Testis (tissue), 2 donors: ENCODE measurements at regions not wholly inside any gene's neighbourhood (a gene's known extent, or its start where the extent isn't known, plus 50 kb on each side); places are given as distances from the start of the nearest gene placed in this dataset.
"Not testable (repeated sequence)": the region's sequence is repeated elsewhere in the genome, so short reads cannot be mapped to it uniquely, and the experiment has no call there.

Experiments
- DNase-seq: peaks from one replicate; pipeline ENCODE4 v3.0.0-alpha.2; 2019
- H3K27ac ChIP-seq, 2 donors: fragments of 200-600 bp; sonication (generic); one replicate each; pipeline ENCODE4 v1.5.1; 2019
- H3K27me3 ChIP-seq: fragments of 200-600 bp; sonication (generic); one replicate; pipeline ENCODE4 v1.5.1; 2019
- H3K36me3 ChIP-seq: fragments of 200-600 bp; sonication (generic); one replicate; pipeline ENCODE4 v1.5.1; 2017; ENCODE audit warnings: low read depth; ENCODE audit errors: missing control alignments
- H3K4me1 ChIP-seq: fragments of 200-600 bp; sonication (generic); one replicate; pipeline ENCODE4 v1.5.1; 2019
- H3K4me3 ChIP-seq, 2 donors: fragments of 200-600 bp; sonication (generic); one replicate each; pipeline ENCODE4 v1.5.1; 2017 to 2019
- H3K9me3 ChIP-seq: fragments of 200-600 bp; sonication (generic); one replicate; pipeline ENCODE4 v1.5.1; 2017
- CTCF ChIP-seq, 3 experiments: fragments of 450-650 bp in 2 of 3; fragments of 200-600 bp in 1 of 3; sonication (generic) in 1 of 3; IDR thresholded peaks; one replicate each; pipeline ENCODE4 v1.5.1; 2016 to 2019; ENCODE audit warnings: antibody characterized with exemption in 3 of 3, mild to moderate bottlenecking in 2 of 3, moderate library complexity in 1 of 3
- POLR2A ChIP-seq: fragments of 450-650 bp; IDR thresholded peaks from one replicate; pipeline ENCODE4 v1.6.1; 2017; ENCODE audit warnings: antibody characterized with exemption, mild to moderate bottlenecking, moderate library complexity
- WGBS, 2 donors: methylation state at CpG; one replicate each; pipeline ENCODE4 v1.1.5; 2018; 5-methylcytosine and 5-hydroxymethylcytosine counted together
- intact Hi-C: fragments of 100-400 bp; cut with DNase I; formaldehyde crosslinking; loops from one replicate; pipeline ENCODE4 v1.15.1; 2023; ENCODE audit warnings: low total_unique reads

GRCh38 chr2:167334146-167334742 lies 446.0 kb downstream of the XIRP2 start:
- no peak overlapping the region for H3K4me3 ChIP-seq
- no peak for DNase-seq
- 50 to 59% methylated on average over 1 of the region's 1 CpG for WGBS, 2 donors

GRCh38 chr2:167333245-167333644 lies 445.0 kb downstream of the XIRP2 start:
- no peak overlapping the region for H3K27ac ChIP-seq
- H3K27me3 ChIP-seq, result no peaks in the 10 kb centered on the region
- no peak overlapping the region for H3K4me3 ChIP-seq
- TF ChIP-seq CTCF (IDR thresholded peaks at IDR 0.05) (no peak), POLR2A (no peak)
- H3K36me3 ChIP-seq, result no peaks in the 10 kb centered on the region
- 82 to 96% methylated on average over 3 of the region's 3 CpGs for WGBS, 2 donors
- H3K9me3 ChIP-seq, result no peaks in the 10 kb centered on the region
- intact Hi-C loops, result no loop called here
- DNase-seq, result no peak
- no peaks in the 10 kb centered on the region for H3K4me1 ChIP-seq

More at GRCh38 chr2:167334146-167334742, 446.0 kb downstream of the XIRP2 start:
- Histone ChIP-seq H3K9me3 (no peaks in the 10 kb centered on the region), H3K36me3 (no peaks in the 10 kb centered on the region), H3K4me1 (no peaks in the 10 kb centered on the region), H3K27ac (no peak overlapping the region), H3K27me3 (no peaks in the 10 kb centered on the region)
- intact Hi-C loops, result no loop called here
- TF ChIP-seq CTCF (IDR thresholded peaks at IDR 0.05) (no peak), POLR2A (no peak)

- H3K9me3 ChIP-seq, result no peaks in the 10 kb centered on the region
- no peak overlapping the region for H3K27ac ChIP-seq
- H3K36me3 ChIP-seq, result no peaks in the 10 kb centered on the region
- H3K4me3 ChIP-seq, result no peak overlapping the region
- 79 to 87% methylated on average over 2 of the region's 2 CpGs for WGBS, 2 donors
- H3K27me3 ChIP-seq, result no peaks in the 10 kb centered on the region
- DNase-seq, result no peak
- H3K4me1 ChIP-seq, result no peaks in the 10 kb centered on the region
- TF ChIP-seq CTCF (IDR thresholded peaks at IDR 0.05) (no peak), POLR2A (no peak)
- intact Hi-C loops, result no loop called here
Measured at GRCh38 chr2:167332358-167332757, 444.1 kb downstream of the XIRP2 start.

- H3K4me3 ChIP-seq, result no peak overlapping the region
- H3K27me3 ChIP-seq, result no peaks in the 10 kb centered on the region
- H3K9me3 ChIP-seq, result no peaks in the 10 kb centered on the region
- no peaks in the 10 kb centered on the region for H3K4me1 ChIP-seq
- TF ChIP-seq POLR2A (no peak), CTCF (IDR thresholded peaks at IDR 0.05) (no peak)
- 46 to 66% methylated on average over 5 of the region's 5 CpGs for WGBS, 2 donors
- intact Hi-C loops, result no loop called here
- peak; percentile 45 for DNase-seq
- H3K36me3 ChIP-seq, result no peaks in the 10 kb centered on the region
- H3K27ac ChIP-seq, result no peak overlapping the region
Measured at GRCh38 chr2:167331636-167332232, 443.5 kb downstream of the XIRP2 start.

- 98 to 100% methylated on average over 8 of the region's 8 CpGs for WGBS, 2 donors
- H3K4me1 ChIP-seq, DNase-seq, H3K36me3 ChIP-seq, intact Hi-C loops, H3K4me3 ChIP-seq, H3K9me3 ChIP-seq, H3K27me3 ChIP-seq, H3K27ac ChIP-seq: not testable (repeated sequence)
Measured at GRCh38 chr2:167328808-167329207, 440.5 kb downstream of the XIRP2 start.
